IMR-90 (cell line): ENCODE measurements at regions not wholly inside any gene's neighbourhood (a gene's known extent, or its start where the extent isn't known, plus 50 kb on each side); places are given as distances from the start of the nearest gene placed in this dataset.

Experiments used
- ATAC-seq: fragments of 200-7000 bp; cut with Tn5 transposase; 2 replicates; pipeline ENCODE4 v1.9.1; 2020; ENCODE audit warnings: low read depth, mild to moderate bottlenecking, moderate library complexity
- BruUV-seq: library from RNA; stranded (reverse); fragments of 400-500 nt; replicated peaks from 2 replicates; lab custom pipeline; 2021; lab: Mats Ljungman, UMichigan
- CTCF ChIA-PET: fragments of 300-600 bp; formaldehyde crosslinking; extraction: SDS; loops from one replicate; lab custom pipeline; 2021; ENCODE audit warnings: antibody characterized with exemption; lab: Yijun Ruan, JAX
- POLR2A ChIA-PET: fragments of 300-600 bp; sonication (Branson Sonifier 250); formaldehyde crosslinking; loops from one replicate; lab custom pipeline; 2022; ENCODE audit warnings: antibody characterized with exemption; ENCODE audit not compliant: unreplicated experiment; lab: Charles Lee
- DNase-seq: peaks from one replicate; pipeline ENCODE4 v3.0.0; 2013
- H2AFZ ChIP-seq: replicated peaks from 2 replicates; pipeline ENCODE3; 2013; ENCODE audit warnings: low read length, mild to moderate bottlenecking; ENCODE audit not compliant: poor library complexity
- H2AK5ac ChIP-seq: 2 replicates; pipeline ENCODE4 v1.6.1; 2013; ENCODE audit warnings: low read depth, low read length, inconsistent platforms
- H2AK9ac ChIP-seq: replicated peaks from 2 replicates; pipeline ENCODE3; 2013; ENCODE audit warnings: mild to moderate bottlenecking, low read depth, low read length, moderate library complexity; ENCODE audit not compliant: poor library complexity
- H2BK120ac ChIP-seq: 2 replicates; pipeline ENCODE4 v1.6.1; 2013; ENCODE audit warnings: low read depth, low read length, inconsistent platforms
- H2BK15ac ChIP-seq: 3 replicates; pipeline ENCODE4 v1.6.1; 2013; ENCODE audit warnings: low read depth, low read length, inconsistent platforms
- H2BK20ac ChIP-seq: 2 replicates; pipeline ENCODE4 v1.6.1; 2013; ENCODE audit warnings: low read depth, mild to moderate bottlenecking, inconsistent platforms, low read length, moderate library complexity
- H2BK5ac ChIP-seq: 2 replicates; pipeline ENCODE4 v1.6.1; 2013; ENCODE audit warnings: mild to moderate bottlenecking, low read depth, low read length, inconsistent platforms; ENCODE audit not compliant: poor library complexity, severe bottlenecking
- H3K14ac ChIP-seq: replicated peaks from 2 replicates; pipeline ENCODE4 v1.6.1; 2013; ENCODE audit warnings: low read depth, low read length, inconsistent platforms
- H3K18ac ChIP-seq: 2 replicates; pipeline ENCODE4 v1.6.1; 2013; ENCODE audit warnings: low read depth, low read length, control low read depth
- H3K23ac ChIP-seq: 2 replicates; pipeline ENCODE4 v1.6.1; 2013; ENCODE audit warnings: low read depth, low read length, inconsistent platforms
- H3K27ac ChIP-seq: 2 replicates; pipeline ENCODE4 v1.5.1; 2013; ENCODE audit warnings: mild to moderate bottlenecking, control low read depth, low read length; ENCODE audit not compliant: insufficient read depth
- H3K27me3 ChIP-seq: 2 replicates; pipeline ENCODE4 v1.6.1; 2013; ENCODE audit warnings: low read length; ENCODE audit not compliant: control insufficient read depth, insufficient read depth
- H3K36me3 ChIP-seq: 2 replicates; pipeline ENCODE4 v1.6.1; 2013; ENCODE audit warnings: low read length, mixed read lengths; ENCODE audit not compliant: control insufficient read depth, insufficient read depth
- H3K4ac ChIP-seq: 2 replicates; pipeline ENCODE4 v1.6.1; 2013; ENCODE audit warnings: low read depth, low read length, inconsistent platforms
- H3K4me1 ChIP-seq: 2 replicates; pipeline ENCODE4 v1.6.1; 2013; ENCODE audit warnings: low read length, mixed read lengths; ENCODE audit not compliant: control insufficient read depth, insufficient read depth
- H3K4me2 ChIP-seq: 2 replicates; pipeline ENCODE4 v1.6.1; 2013; ENCODE audit warnings: low read depth, mild to moderate bottlenecking, control low read depth, low read length, moderate library complexity
- H3K4me3 ChIP-seq: 2 replicates; pipeline ENCODE4 v1.5.1; 2013; ENCODE audit warnings: low read depth, mild to moderate bottlenecking, control low read depth, low read length, moderate library complexity; ENCODE audit not compliant: insufficient read depth
- H3K56ac ChIP-seq: 2 replicates; pipeline ENCODE4 v1.6.1; 2013; ENCODE audit warnings: low read length, inconsistent platforms; ENCODE audit not compliant: insufficient read depth; ENCODE audit errors: extremely low read depth
- H3K79me1 ChIP-seq, 2 experiments: 2 replicates each; pipeline ENCODE4 v1.6.1; 2013; ENCODE audit warnings: low read length in 2 of 2, inconsistent platforms in 1 of 2, low read depth in 1 of 2
- H3K9ac ChIP-seq: 2 replicates; pipeline ENCODE4 v1.6.1; 2013; ENCODE audit warnings: low read depth, low read length, control low read depth
- H3K9me1 ChIP-seq: 2 replicates; pipeline ENCODE4 v1.6.1; 2013; ENCODE audit warnings: low read length, inconsistent platforms; ENCODE audit not compliant: insufficient read depth
- H3K9me3 ChIP-seq: 2 replicates; pipeline ENCODE4 v1.6.1; 2013; ENCODE audit warnings: low read length; ENCODE audit not compliant: control insufficient read depth, insufficient read depth
- H4K20me1 ChIP-seq: 2 replicates; pipeline ENCODE4 v1.6.1; 2013; ENCODE audit warnings: low read length, inconsistent platforms; ENCODE audit not compliant: insufficient read depth
- H4K5ac ChIP-seq: 2 replicates; pipeline ENCODE4 v1.6.1; 2013; ENCODE audit warnings: mild to moderate bottlenecking, low read depth, low read length, control low read depth
- H4K8ac ChIP-seq, 2 experiments: 2 replicates each; pipeline ENCODE4 v1.6.1; 2013; ENCODE audit warnings: low read depth in 2 of 2, low read length in 2 of 2, control low read depth in 1 of 2, inconsistent platforms in 1 of 2
- H4K91ac ChIP-seq: 2 replicates; pipeline ENCODE4 v1.6.1; 2013; ENCODE audit warnings: low read depth, low read length, inconsistent platforms; ENCODE audit not compliant: insufficient read depth
- BHLHE40 ChIP-seq: fragments of 150-350 bp; IDR thresholded peaks from 2 replicates; pipeline ENCODE4 v1.6.1; 2016; ENCODE audit warnings: mild to moderate bottlenecking, low read depth, low read length
- CEBPB ChIP-seq: IDR thresholded peaks from 2 replicates; pipeline ENCODE4 v1.6.1; 2012; ENCODE audit warnings: low read depth, low read length, improper control_type of control experiment
- CHD1 ChIP-seq: IDR thresholded peaks from 2 replicates; pipeline ENCODE4 v1.6.1; 2012; ENCODE audit warnings: low read depth, low read length, improper control_type of control experiment
- MAFK ChIP-seq: IDR thresholded peaks from 2 replicates; pipeline ENCODE4 v1.6.1; 2012; ENCODE audit warnings: low read depth, low read length, improper control_type of control experiment
- MAZ ChIP-seq: IDR thresholded peaks from 2 replicates; pipeline ENCODE4 v1.6.1; 2012; ENCODE audit warnings: low read depth, mild to moderate bottlenecking, low read length, improper control_type of control experiment, moderate library complexity, borderline replicate concordance
- MXI1 ChIP-seq: IDR thresholded peaks from 2 replicates; pipeline ENCODE4 v1.6.1; 2012; ENCODE audit warnings: low read depth, mild to moderate bottlenecking, low read length, moderate library complexity, borderline replicate concordance
- NFE2L2 ChIP-seq: fragments of 150-350 bp; IDR thresholded peaks from 2 replicates; pipeline ENCODE4 v1.6.1; 2016; ENCODE audit warnings: low read depth, mild to moderate bottlenecking, low read length
- POLR2A ChIP-seq: IDR thresholded peaks from 2 replicates; pipeline ENCODE4 v1.6.1; 2012; ENCODE audit warnings: mild to moderate bottlenecking, low read depth, low read length
- RAD21 ChIP-seq: IDR thresholded peaks from 2 replicates; pipeline ENCODE4 v1.6.1; 2012; ENCODE audit warnings: low read length, improper control_type of control experiment
- RCOR1 ChIP-seq: IDR thresholded peaks from 2 replicates; pipeline ENCODE4 v1.6.1; 2012; ENCODE audit warnings: mild to moderate bottlenecking, low read length, improper control_type of control experiment; ENCODE audit not compliant: insufficient replicate concordance
- RFX5 ChIP-seq: IDR thresholded peaks from 2 replicates; pipeline ENCODE4 v1.8.0; 2012; ENCODE audit warnings: low read depth, mild to moderate bottlenecking, low read length, moderate library complexity
- SMC3 ChIP-seq: fragments of 150-350 bp; IDR thresholded peaks from 2 replicates; pipeline ENCODE4 v1.6.1; 2016; ENCODE audit warnings: low read depth, mild to moderate bottlenecking, antibody characterized with exemption, low read length, moderate library complexity
- WGBS, 2 experiments: methylation state at CpG; one replicate each; pipeline versions ENCODE4 v1.1.5 to v1.1.7; 2013; ENCODE audit warnings: missing lambda C conversion rate in 2 of 2; ENCODE audit not compliant: insufficient read length in 1 of 2; ENCODE audit errors: extremely low coverage in 2 of 2; 5-methylcytosine and 5-hydroxymethylcytosine counted together
- dilution Hi-C: fragments of 300-500 bp; cut with HindIII; formaldehyde crosslinking; loops from one replicate; pipeline ENCODE4 v1.14.3; 2018; ENCODE audit warnings: low sequenced_read_pairs; ENCODE audit not compliant: unreplicated experiment
- in situ Hi-C: fragments of 300-500 bp; cut with MboI; formaldehyde crosslinking; loops from 3 replicates; pipeline ENCODE4 v1.14.3; 2019; ENCODE audit warnings: low sequenced_read_pairs, inconsistent platforms, mixed read lengths
- intact Hi-C: fragments of 100-400 bp; cut with micrococcal nuclease; formaldehyde crosslinking; loops from 2 replicates; pipeline ENCODE4 v1.10.0; 2022
- TF ChIP-seq, protein P1 (sequence below): fragments of 150-350 bp; IDR thresholded peaks from 2 replicates; pipeline ENCODE4 v1.6.1; 2017; ENCODE audit warnings: mild to moderate bottlenecking, antibody characterized with exemption, low read length, low read depth
- TF ChIP-seq, protein P2 (sequence below): conservative IDR thresholded peaks from 2 replicates; pipeline ENCODE4 v1.5.1; 2012; ENCODE audit warnings: mild to moderate bottlenecking, low read depth, low read length, improper control_type of control experiment
- TF ChIP-seq, protein P3 (sequence below): fragments of 150-350 bp; IDR thresholded peaks from 2 replicates; pipeline ENCODE4 v1.6.1; 2016; ENCODE audit warnings: low read depth, mild to moderate bottlenecking, low read length, moderate library complexity, borderline replicate concordance

DNA sequence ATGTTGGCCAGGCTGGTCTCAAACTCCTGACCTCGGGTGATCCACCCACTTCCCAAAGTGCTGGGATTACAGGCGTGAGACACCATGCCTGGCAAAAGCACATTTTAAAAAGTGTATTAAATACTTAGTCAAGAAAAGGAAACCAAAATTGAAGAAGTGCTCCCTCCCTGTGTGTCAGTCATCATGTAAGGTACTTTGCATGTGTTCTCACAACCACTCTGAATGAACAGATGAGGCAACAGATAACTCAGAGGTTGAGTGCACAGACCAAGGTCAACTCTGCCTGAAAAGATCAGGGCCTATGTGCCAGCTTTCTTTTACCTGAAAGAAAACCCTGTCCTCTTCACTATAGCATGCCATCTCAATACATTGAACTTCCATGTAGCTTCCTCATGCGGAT lies 289.7 kb downstream of the MRPS30 start:
- no peaks in the 10 kb centered on the region for H3K79me1 ChIP-seq
- no peak overlapping the region for H4K91ac ChIP-seq
- no peaks in the 10 kb centered on the region for H3K9me1 ChIP-seq
- H3K4ac ChIP-seq, result no peak overlapping the region
- H4K8ac ChIP-seq, result no peak overlapping the region
- ATAC-seq, result no peak
- no peak overlapping the region for H2BK20ac ChIP-seq
- no peak overlapping the region for H3K9ac ChIP-seq
- in situ Hi-C loops (no loop called here), dilution Hi-C loops (no loop called here), intact Hi-C loops (no loop called here)
- H3K27me3 ChIP-seq, result no peaks in the 10 kb centered on the region
- H3K23ac ChIP-seq, result no peak overlapping the region
- no peak overlapping the region for H3K14ac ChIP-seq
- H2AK9ac ChIP-seq, result no peak overlapping the region
- no CpG with 5 or more reads among the region's 3 CpGs for WGBS, 2 experiments
- H3K4me3 ChIP-seq, result no peak overlapping the region
- no peak overlapping the region for H2BK5ac ChIP-seq
- no peak overlapping the region for H3K18ac ChIP-seq
- no peak overlapping the region for H3K4me2 ChIP-seq
- no peak overlapping the region for H3K27ac ChIP-seq
- ChIA-PET POLR2A (no interaction called here), CTCF (no interaction called here)
- no peak for DNase-seq
- H3K56ac ChIP-seq, result no peak overlapping the region
- no peaks in the 10 kb centered on the region for H3K36me3 ChIP-seq
- no TSS peak for BruUV-seq
- no peak overlapping the region for H2BK120ac ChIP-seq
- no peak overlapping the region for H4K5ac ChIP-seq
- peaks cover 6% of the 10 kb centered on the region for H3K9me3 ChIP-seq
- no peak overlapping the region for H2AK5ac ChIP-seq
- H2AFZ ChIP-seq, result no peak overlapping the region
- no peak overlapping the region for H2BK15ac ChIP-seq
- no peak for TF ChIP-seq NFE2L2
- no peak for TF ChIP-seq RCOR1
- TF ChIP-seq CEBPB, result no peak
- TF ChIP-seq MAZ, result no peak
- TF ChIP-seq, protein P1, sequence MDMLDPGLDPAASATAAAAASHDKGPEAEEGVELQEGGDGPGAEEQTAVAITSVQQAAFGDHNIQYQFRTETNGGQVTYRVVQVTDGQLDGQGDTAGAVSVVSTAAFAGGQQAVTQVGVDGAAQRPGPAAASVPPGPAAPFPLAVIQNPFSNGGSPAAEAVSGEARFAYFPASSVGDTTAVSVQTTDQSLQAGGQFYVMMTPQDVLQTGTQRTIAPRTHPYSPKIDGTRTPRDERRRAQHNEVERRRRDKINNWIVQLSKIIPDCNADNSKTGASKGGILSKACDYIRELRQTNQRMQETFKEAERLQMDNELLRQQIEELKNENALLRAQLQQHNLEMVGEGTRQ, result no peak
- TF ChIP-seq RFX5, result no peak
- TF ChIP-seq MAFK, result no peak
- TF ChIP-seq CHD1, result no peak
- TF ChIP-seq MXI1, result no peak
- no peak for TF ChIP-seq SMC3
- TF ChIP-seq, protein P2, sequence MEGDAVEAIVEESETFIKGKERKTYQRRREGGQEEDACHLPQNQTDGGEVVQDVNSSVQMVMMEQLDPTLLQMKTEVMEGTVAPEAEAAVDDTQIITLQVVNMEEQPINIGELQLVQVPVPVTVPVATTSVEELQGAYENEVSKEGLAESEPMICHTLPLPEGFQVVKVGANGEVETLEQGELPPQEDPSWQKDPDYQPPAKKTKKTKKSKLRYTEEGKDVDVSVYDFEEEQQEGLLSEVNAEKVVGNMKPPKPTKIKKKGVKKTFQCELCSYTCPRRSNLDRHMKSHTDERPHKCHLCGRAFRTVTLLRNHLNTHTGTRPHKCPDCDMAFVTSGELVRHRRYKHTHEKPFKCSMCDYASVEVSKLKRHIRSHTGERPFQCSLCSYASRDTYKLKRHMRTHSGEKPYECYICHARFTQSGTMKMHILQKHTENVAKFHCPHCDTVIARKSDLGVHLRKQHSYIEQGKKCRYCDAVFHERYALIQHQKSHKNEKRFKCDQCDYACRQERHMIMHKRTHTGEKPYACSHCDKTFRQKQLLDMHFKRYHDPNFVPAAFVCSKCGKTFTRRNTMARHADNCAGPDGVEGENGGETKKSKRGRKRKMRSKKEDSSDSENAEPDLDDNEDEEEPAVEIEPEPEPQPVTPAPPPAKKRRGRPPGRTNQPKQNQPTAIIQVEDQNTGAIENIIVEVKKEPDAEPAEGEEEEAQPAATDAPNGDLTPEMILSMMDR, result no peak
- no peak for TF ChIP-seq POLR2A
- TF ChIP-seq, protein P3, sequence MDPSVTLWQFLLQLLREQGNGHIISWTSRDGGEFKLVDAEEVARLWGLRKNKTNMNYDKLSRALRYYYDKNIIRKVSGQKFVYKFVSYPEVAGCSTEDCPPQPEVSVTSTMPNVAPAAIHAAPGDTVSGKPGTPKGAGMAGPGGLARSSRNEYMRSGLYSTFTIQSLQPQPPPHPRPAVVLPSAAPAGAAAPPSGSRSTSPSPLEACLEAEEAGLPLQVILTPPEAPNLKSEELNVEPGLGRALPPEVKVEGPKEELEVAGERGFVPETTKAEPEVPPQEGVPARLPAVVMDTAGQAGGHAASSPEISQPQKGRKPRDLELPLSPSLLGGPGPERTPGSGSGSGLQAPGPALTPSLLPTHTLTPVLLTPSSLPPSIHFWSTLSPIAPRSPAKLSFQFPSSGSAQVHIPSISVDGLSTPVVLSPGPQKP, result no peak
- TF ChIP-seq RAD21, result no peak
- no peak for TF ChIP-seq BHLHE40
- H3K4me1 ChIP-seq, result no peaks in the 10 kb centered on the region
- no peaks in the 10 kb centered on the region for H4K20me1 ChIP-seq
